ENCODE measurements at regions not wholly inside any gene's neighbourhood (a gene's known extent, or its start where the extent isn't known, plus 50 kb on each side); places are given as distances from the start of the nearest gene placed in this dataset.

DNA sequence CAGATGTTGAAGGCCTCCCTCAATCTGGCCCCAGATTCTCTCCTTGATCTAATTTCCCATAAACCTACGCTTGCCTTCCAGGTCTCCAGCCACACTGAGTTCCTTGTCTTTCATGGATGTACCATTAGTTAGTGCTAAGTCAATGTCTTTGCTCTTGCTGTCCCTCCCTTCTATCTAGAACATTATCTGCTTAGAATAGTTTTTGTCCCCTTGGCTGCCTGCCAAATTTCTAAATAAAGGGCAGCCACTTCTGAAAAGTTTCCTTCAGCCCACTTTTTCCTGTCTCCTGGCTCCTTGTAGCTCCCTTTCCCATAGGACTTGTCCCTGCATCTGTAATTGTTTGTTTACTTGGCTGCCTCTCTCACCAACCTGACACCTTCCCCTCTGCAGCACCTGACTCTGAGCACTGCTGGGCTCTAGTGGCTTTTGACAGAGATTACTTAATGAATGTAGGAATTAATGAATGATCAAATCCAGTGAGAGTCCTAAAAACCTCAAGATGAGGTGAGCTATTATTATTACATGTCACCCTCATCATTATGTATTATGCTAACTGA is 58.3 kb downstream of the CXCL12 start:
- no peak for DNase-seq

DNA sequence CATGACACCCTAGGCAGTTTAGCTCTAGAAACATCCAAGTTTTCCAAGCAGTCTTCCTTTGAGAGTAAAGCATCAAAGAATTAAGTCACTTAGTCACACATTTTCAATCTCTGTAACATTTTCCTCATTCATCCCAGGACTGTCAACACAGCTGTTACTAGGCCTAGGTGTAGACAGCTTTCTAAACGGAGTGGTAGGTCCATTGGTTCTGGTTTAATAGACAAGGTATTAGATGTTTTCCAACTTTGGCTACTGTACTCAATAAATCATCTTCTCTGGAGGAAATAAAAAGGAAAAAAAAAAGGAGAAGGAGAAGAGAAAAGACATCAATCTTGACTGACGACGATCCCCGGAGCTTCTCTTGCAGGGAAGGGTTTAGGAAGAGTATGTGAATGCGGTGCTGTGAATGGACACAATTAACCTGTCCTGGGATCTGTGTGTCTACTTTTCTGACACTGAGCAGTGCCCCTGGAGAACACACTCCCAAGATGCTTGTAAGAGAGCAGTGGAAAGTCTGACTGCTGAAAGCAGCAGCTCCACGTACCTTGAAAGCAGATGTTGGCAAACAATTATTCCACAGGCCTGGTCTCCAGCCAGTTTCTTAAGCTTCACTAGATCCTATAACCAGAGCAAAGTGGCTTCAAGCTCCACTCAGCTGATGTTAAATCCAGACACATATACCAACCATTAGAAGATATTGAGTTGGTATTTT is 59.1 kb downstream of the CXCL12 start:
- DNase-seq: no peak

DNA sequence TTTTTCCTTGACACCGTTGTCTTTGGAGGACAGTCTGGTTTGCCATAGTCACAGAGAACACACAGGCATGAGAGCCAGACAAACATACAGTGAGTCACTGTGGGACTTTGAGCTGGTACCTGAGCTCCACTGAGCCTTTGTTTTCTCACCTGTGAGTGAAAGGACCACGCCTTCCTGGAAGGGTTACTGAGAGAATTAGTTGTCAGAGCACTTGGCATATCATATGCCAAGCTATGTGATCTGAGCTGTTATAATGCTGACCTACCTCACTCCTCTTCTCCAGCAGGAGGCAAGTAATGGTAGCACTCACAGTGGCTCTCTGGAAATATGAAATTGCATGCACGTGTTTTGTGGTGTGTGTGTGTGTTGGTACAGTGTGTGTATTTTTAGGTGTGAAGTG is 59.7 kb downstream of the CXCL12 start:
- no peak for DNase-seq

DNA sequence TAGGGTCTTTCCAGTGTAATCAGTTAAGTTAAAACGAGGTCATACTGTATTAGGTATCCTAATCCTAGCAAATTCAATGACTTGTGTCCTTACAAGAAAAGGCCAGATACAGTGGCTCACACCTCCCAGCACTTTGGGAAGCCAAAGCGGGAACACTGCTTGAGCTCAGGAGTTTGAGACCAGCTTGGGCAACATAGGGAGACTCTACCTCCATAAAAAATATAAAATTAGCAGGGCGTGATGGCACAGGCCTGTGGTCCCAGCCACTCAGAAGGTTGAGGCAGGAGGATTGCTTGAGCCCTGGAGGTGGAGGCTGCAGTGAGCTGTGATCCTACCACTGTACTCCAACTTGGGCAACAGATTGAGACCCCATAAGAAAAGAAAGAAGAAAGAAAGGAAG is 61.1 kb downstream of the CXCL12 start:
- no peak for DNase-seq

DNA sequence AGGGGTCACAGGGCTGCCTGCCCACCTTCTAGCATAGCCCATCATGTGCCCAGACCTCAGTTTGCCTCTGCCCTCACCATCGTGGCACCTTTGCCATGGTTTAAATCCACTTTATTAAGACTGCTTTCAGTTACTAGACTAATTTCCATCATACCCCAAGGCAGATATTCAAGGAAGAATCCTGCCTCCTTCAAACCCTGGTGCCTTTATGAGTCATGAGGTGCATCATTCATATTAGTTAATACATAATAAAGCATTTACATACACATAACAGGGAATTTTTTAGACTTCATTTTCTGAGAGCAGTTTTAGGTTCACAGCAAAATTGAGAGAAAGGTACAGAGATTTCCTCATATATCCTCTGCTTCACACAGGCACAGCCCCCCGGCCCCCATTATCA is 62.8 kb downstream of the CXCL12 start:
- no peak for DNase-seq

DNA sequence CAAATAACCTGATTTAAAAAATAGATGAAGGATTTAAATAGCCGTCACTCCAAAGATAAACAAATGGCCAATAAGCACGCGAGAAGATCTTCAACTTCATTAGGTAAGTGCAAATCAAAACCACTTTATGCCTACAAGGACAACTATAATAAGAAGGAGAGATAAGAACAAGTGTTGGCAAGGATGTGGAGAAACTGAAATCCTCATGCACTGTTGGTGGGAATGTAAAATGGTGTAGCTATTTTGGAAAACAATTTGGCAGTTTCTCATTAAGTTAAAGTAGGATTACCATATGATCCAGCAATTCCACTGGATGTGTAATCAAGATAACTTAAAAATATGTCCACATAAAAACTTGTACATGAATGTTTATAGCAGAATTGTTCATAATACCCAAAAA is 64.1 kb downstream of the CXCL12 start:
- DNase-seq: no peak

DNA sequence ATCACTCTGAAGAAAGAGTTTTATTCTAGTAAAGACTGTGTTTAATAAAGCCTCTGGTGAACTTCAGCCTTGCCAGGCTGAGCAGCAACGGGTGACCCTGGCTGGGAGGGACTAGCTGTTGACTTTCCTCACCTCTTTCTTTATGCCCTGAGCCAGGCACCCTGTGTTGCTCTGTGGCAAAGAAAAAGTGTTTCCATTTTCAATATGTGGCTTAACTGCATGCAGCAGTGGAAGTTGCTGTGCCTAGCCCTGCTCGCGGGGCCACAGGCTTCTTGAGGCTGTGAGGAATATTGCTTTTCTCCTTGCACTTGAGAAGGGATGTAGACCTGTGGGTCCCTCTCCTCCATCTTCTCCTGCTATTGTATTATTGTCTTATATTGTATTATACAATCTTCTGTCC is 67.0 kb downstream of the CXCL12 start:
- DNase-seq: no peak

DNA sequence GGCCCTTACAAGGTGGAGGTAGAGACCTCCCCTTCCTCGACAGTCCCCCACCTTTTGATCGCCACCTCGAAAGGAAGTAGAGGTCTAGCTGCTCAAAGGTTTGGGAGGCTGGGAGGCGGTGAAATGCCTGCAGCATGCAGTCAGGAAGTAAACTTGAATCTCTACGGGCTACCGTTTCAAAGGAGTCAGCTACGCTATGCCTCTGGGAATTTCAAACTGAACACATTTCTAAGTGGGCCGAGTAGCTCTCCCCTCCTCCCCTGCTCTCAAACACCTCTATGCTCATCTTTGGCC is 68.0 kb downstream of the CXCL12 start:
- no peak for DNase-seq

DNA sequence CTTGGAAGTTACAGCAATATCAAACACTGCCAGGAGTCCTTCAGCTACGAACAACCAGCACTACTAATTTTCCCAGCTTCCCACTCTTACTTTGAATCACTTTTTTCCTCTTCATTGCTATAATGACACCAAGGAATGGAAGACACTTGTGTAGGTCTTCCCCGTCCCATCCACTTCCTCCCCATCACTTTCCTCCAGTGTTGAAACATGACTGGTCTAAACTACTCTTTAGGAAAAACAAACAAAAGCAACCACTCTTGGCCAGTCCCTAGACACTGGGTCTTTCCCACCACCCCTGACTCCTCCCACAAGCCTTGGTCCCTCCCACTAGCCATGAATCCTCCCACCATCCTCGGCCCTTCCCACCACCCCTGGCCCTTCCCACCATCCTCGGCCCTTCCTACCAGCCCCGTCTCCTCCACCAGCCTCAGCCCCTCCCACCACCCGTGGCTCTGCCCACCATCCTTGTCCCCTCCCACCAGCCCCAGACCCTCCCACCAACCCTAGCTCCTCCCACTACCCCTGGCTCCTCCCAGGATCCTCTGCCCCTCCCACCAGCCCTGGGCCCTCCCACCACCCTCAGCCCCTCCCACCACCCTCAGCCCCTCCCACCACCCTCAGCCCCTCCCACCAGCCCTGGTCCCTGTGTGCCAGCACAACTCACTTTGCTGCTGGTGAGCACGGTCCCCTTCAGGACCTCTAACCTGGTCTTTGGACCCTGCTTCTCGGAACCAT is 68.5 kb downstream of the CXCL12 start:
- DNase-seq: no peak

DNA sequence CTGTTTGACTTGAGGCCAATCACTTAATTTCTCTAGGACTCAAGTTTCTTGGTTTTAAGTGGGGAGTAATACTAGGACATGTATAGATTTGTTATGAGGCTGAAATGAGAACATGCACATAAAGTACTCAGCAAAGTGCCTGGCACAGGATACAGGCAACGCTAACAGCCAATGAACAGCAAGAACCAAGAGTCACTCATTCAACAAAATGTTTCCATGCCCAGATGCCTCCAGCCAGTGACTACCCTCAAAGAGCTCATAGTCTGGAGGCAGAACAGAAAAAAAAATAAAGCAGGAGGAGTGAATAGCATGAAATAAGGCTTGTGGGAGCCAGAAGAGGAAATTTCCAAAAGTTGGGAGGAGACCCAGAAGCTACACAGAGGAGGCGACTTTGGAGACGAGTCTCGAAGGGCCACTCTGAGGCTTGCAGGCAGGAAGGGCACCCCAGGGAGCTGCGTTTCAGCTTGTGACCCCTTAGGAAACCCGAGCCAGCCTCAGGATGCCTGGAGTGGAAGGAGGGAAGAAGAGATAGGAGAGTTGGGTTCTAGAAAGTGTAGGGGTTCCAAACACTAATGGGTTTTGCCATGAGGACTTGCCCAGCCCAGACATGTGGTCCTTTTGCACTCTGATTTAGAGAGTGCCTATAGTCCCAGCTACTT is 70.0 kb downstream of the CXCL12 start:
- no peak for DNase-seq

DNA sequence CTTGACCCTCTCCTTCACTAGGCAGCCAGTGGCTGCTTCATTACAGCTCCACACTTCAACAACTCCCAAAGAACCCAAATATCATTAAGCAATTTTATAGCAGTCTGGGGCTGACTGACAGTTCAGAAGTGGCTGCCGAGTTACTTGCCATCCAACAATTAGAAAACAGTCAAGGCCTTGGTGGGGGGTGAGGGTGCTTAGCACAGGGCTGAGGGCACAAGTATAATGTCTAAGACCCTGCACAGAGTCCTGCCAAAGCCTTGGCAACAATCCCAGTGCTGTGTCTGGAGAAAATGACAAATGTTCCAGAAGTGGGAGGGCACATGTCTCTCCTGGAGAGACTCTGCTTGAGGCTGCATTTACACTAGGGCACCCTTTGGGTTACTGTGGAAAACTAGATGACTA is 71.1 kb downstream of the CXCL12 start:
- DNase-seq: no peak

DNA sequence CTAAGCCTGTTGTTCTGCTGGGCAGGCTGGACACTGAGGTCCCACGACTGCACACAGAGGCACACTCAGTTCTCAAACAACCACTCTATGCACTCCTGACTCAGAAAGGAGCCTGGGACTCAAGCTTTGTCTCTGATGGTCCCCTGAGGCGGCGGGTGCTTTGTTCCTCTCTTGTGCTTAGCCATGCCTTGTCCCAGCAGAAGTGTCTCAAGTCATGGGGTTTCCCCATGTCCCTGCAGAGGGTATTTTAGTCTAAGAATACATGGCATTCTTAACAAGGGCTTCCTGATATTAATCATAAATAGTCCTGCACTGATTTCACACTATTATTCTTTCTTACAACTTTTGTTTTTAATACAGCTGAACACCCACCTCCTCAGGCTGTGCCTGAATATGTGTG is 72.5 kb downstream of the CXCL12 start:
- no peak for DNase-seq

DNA sequence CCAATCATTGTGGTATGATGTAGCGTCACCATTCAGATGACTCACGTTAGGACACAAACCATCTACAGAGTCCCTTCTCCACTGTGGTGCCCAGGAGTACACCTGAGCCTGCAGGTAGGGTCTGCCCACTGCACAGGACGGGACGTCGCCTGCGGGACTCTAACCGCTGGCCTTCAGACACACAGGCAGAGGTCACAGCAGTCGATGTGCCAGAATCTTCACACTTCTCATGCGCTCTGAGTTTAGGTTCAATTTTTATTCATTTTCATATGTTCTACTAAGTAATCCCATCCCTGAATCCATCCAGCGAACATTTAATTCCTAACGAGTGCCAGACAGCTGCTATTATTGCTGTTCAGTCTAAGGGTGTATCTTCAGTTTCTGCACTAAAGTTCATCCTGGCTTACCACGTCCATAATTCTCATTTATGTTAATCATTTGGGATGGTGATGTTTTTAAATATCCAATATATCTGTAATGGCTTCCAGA is 73.3 kb downstream of the CXCL12 start:
- no peak for DNase-seq

DNA sequence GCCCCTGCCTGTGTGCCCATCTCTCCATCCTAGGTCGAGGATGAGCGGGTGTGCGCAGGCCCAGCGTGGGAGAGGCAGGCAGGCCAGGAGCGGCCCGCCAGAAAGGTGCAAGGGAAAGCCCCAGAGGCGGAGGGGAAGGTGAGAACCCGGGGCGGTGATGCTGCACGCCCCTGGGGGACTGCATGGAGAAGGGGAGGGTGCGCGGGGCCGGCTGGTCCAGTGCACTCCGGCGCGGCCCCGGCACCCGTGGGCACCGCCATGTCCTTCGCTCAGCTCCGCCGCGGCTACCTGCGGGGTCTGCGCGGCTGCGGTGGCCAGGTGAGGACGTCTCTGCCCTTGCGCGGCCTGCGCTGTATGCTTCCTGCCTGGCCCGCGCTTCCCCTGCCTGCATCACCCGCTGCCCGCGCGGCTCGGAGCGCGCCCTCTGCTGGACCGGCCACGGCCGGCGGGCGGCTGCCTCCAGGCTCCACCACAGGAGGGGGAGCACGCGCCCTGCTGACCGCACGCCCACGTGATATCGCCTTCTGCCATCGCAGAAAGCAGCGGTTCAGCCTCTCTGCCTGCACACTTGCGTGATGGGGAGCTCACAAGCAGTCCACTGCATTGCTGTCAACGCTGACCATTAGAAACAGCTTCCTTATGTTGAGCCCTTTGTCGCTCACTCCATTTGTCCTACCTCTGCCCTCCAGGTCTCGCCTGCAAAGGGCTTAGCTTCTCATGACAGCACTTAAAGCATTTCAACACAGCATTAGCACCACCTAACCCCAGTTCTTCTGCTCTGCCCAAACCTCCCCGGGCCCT is 73.9 kb downstream of the CXCL12 start:
- DNase-seq: peak in 50 of 51 donors; percentile 30 to 93 (median 79)

DNA sequence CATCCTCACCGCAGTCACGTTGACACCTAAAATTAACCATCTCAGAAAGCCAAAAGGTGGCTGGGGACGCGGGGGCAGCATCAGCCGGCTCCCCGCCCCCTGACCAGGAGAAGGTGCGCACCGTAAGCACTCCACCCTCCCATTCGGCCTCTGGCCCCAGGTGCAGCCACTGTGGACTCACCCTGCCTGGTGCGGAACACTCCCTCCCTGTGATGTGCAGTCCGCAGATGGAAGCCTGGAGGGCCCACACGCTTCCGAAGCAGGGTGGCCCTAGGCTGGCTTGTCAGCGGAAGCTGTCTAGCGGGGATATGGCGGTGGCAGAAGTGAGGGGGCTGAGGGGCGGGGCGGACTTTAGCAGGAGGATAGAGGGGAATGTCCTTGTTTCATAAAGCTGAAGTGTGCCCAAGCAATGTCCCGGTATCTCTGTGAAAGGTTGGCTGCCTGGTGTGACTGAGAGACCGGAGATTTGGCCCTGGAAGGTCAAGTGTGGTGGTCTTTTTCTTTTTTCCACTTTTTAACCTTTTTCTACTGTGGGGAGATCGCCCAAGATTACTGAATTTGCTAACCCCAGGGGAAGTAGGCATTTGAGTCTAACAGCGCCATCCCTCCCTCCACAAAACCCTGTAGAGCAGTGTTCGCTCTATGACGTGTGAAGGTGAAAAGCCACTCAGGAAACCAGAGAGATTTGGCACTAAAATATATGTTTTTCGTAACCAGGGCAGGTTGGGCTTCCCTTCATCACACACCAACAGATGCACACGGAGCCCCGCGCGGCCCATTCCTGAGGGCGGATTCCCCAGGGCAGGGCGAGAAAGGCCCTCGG is 74.7 kb downstream of the CXCL12 start:
- no peak for DNase-seq

DNA sequence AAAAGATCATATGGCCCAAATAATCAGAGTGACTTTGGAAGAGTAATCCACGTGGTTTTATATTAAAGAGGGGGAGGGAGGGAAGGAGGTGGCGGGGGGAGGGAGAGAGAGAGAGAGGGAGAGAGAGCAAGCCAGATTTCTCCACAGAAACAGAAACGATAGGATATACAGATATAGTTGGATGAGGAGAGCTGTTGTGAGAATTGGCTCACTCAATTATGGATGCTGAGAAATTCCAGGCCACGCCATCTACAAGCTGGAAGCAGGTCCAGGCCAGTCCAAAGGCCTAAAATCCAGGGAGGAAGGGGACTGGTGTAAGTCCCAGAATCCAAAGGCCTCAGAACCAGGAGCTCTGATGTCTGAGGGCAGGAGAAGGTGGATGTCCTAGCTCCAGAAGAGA is 75.5 kb downstream of the CXCL12 start:
- DNase-seq: no peak

DNA sequence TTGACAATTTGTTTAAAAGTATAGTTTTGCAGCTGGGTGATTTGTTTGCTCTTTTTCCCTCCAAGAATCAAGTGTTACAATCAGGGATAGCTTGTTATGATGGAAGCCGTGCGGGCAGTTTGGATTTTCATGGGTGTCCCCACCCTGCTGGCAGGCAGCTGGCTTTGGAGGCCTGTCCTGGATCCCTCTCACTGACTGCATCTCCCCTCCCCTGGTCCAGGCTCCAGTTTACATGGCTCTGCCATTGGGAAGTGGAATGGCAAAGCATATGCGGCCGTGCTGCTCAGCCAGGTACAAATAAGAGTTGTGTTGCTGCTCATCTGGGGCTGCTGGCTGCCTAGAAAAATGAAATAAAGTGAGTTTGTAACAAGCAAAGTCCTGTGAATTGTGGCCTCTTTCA is 76.0 kb downstream of the CXCL12 start:
- no peak for DNase-seq

DNA sequence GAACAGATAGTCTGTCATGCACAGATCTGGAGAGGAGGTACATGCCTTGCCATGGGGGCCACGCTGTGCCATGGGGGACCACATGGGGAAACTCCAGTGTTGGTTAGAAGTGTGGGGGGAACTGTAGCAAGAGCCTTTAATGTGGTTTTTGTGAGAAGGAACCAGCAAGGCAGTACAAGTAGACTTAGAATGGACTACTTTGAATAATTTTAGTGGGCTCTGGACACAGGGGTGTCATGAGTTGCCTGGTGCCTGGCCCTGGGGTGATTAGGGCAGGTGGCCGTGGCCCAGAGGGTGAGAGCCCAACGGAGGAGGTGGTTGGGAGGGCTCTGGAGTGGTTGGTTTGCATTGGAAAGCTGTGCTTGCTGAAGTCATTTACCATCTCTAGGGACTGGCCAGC is 77.2 kb downstream of the CXCL12 start:
- no peak for DNase-seq

DNA sequence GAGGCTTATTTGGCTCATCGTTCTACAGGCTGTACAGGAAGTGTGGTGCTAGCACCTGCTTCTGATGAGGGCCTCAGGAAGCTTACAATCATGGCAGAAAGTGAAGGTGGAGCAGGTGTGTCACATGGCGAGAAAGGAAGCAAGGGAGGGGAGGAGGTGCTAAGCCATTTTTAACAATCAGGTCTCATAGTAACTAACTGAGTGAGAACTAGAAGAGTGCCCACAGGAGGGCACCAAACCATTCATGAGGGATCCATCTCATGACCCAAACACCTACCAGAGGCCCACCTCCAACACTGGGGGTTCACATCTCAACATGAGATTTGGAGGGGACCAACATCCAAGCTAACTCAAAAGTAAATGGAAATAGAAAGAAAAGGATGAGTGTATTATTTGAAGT is 78.1 kb downstream of the CXCL12 start:
- no peak for DNase-seq

DNA sequence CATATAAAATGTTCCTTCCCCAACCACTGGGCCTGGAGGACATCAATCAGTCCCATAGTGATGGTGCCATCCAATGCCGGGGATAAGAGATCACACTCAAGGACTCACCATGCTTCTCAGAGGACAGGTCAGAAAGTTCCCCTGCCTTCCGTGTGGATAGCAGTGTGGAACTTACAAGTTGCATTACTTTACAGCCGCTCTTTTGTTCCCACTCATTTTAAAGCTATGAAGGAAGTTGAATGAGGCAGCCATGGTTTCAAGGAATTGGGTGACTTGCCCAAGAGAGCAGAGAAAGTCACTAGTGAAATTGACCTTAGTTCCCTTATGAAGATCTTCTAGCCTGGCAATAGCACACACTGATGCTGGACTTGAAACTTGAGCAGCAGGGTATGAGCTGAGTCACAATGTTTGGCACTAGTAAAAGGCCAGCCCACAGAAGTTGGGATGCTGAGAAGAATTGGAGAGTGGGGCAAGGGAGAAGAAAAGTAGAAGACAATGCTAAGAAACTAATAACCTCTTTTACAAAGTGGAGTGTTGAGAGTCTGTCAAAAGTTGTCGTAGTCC is 78.7 kb downstream of the CXCL12 start:
- DNase-seq: no peak

All from hypothalamus (tissue), 51 donors.